Ishikawa (cell line): ENCODE measurements at regions not wholly inside any gene's neighbourhood (a gene's known extent, or its start where the extent isn't known, plus 50 kb on each side); places are given as distances from the start of the nearest gene placed in this dataset.
A peak's percentile ranks its signal among the peaks of the same experiment; 100 is the strongest.

Experiments
- CEBPB ChIP-seq: IDR thresholded peaks from 2 replicates; pipeline ENCODE4 v1.6.1; 2012
- CREB1 ChIP-seq: IDR thresholded peaks from 2 replicates; pipeline ENCODE4 v1.6.1; 2012; ENCODE audit warnings: low read depth
- EGR1 ChIP-seq: IDR thresholded peaks from 2 replicates; pipeline ENCODE4 v1.6.1; 2012
- EP300 ChIP-seq: IDR thresholded peaks from 2 replicates; pipeline ENCODE4 v1.6.1; 2012; ENCODE audit warnings: borderline replicate concordance
- FOXM1 ChIP-seq: IDR thresholded peaks from 2 replicates; pipeline ENCODE4 v1.6.1; 2012; ENCODE audit warnings: low read depth, borderline replicate concordance
- MAX ChIP-seq: IDR thresholded peaks from 2 replicates; pipeline ENCODE4 v1.6.1; 2012
- NFIC ChIP-seq: IDR thresholded peaks from 2 replicates; pipeline ENCODE4 v1.6.1; 2012
- RAD21 ChIP-seq: IDR thresholded peaks from 2 replicates; pipeline ENCODE4 v1.6.1; 2012; ENCODE audit warnings: low read depth
- REST ChIP-seq: IDR thresholded peaks from 2 replicates; pipeline ENCODE4 v1.6.1; 2012; ENCODE audit warnings: low read depth, mild to moderate bottlenecking
- TAF1 ChIP-seq: IDR thresholded peaks from 2 replicates; pipeline ENCODE4 v1.6.1; 2012; ENCODE audit warnings: low read depth, mild to moderate bottlenecking
- TCF12 ChIP-seq: IDR thresholded peaks from 2 replicates; pipeline ENCODE4 v1.6.1; 2012; ENCODE audit warnings: low read depth
- TEAD4 ChIP-seq: IDR thresholded peaks from 2 replicates; pipeline ENCODE4 v1.6.1; 2012
- USF1 ChIP-seq: IDR thresholded peaks from 2 replicates; pipeline ENCODE4 v1.6.1; 2012
- YY1 ChIP-seq: IDR thresholded peaks from 2 replicates; pipeline ENCODE4 v1.6.1; 2012; ENCODE audit warnings: low read depth
- ZBTB7A ChIP-seq: IDR thresholded peaks from 2 replicates; pipeline ENCODE4 v1.6.1; 2012; ENCODE audit warnings: low read depth

GRCh38 chr13:88000787-88001186 lies 329.6 kb downstream of the SLITRK5 start:
- peak; percentile 37; the same call in 1 of the 2 replicates for TF ChIP-seq EP300
- no peak for TF ChIP-seq CREB1
- TF ChIP-seq RAD21, result no peak
- 0 out of 2 replicates have a peak, but pooled peaks have one; percentile 45 for TF ChIP-seq TCF12
- TF ChIP-seq TEAD4, result peak; percentile 46; the same call in 1 of the 2 replicates
- TF ChIP-seq USF1, result no peak
- TF ChIP-seq EGR1, result no peak
- TF ChIP-seq ZBTB7A, result no peak
- TF ChIP-seq CEBPB, result no peak
- no peak for TF ChIP-seq MAX
- TF ChIP-seq FOXM1, result no peak
- TF ChIP-seq TAF1, result no peak
- peak; percentile 67 for TF ChIP-seq REST
- peak; percentile 65 for TF ChIP-seq YY1
- TF ChIP-seq NFIC, result no peak

GRCh38 chr13:88005188-88005587 lies 334.0 kb downstream of the SLITRK5 start:
- no peak for TF ChIP-seq FOXM1
- no peak for TF ChIP-seq CEBPB
- TF ChIP-seq YY1, result no peak
- no peak for TF ChIP-seq NFIC
- no peak for TF ChIP-seq USF1
- peak; percentile 36; the same call in 1 of the 2 replicates for TF ChIP-seq RAD21
- TF ChIP-seq EP300, result no peak
- no peak for TF ChIP-seq TEAD4

GRCh38 chr13:88014527-88014926 lies 343.4 kb downstream of the SLITRK5 start:
- no peak for TF ChIP-seq EP300
- TF ChIP-seq EGR1, result no peak
- TF ChIP-seq CEBPB, result no peak
- no peak for TF ChIP-seq TAF1
- TF ChIP-seq REST, result no peak
- no peak for TF ChIP-seq TCF12
- no peak for TF ChIP-seq USF1
- no peak for TF ChIP-seq MAX
- TF ChIP-seq NFIC, result no peak
- no peak for TF ChIP-seq RAD21
- no peak for TF ChIP-seq CREB1
- no peak for TF ChIP-seq FOXM1
- no peak for TF ChIP-seq TEAD4
- no peak for TF ChIP-seq ZBTB7A
- TF ChIP-seq YY1, result no peak

- TF ChIP-seq USF1 (no peak), CREB1 (no peak), EP300 (no peak), TCF12 (no peak), ZBTB7A (no peak), REST (no peak)
These were observed 351.4 kb downstream of the SLITRK5 start for GRCh38 chr13:88022431-88023208.
